LNCaP clone FGC (cell line): ENCODE measurements at regions not wholly inside any gene's neighbourhood (a gene's known extent, or its start where the extent isn't known, plus 50 kb on each side); places are given as distances from the start of the nearest gene placed in this dataset.

Experiments used
- DNase-seq: peaks from one replicate; pipeline ENCODE4 v3.0.0-alpha.2; 2011; ENCODE audit warnings: low read depth
- H3K4me3 ChIP-seq: 2 replicates; pipeline ENCODE4 v1.5.1; 2011; ENCODE audit warnings: mild to moderate bottlenecking, low read depth, low read length, control low read depth
- CTCF ChIP-seq: IDR thresholded peaks from 2 replicates; pipeline ENCODE4 v1.5.1; 2012; ENCODE audit warnings: mild to moderate bottlenecking; ENCODE audit not compliant: control insufficient read depth, insufficient read depth; ENCODE audit errors: extremely low read depth

DNA sequence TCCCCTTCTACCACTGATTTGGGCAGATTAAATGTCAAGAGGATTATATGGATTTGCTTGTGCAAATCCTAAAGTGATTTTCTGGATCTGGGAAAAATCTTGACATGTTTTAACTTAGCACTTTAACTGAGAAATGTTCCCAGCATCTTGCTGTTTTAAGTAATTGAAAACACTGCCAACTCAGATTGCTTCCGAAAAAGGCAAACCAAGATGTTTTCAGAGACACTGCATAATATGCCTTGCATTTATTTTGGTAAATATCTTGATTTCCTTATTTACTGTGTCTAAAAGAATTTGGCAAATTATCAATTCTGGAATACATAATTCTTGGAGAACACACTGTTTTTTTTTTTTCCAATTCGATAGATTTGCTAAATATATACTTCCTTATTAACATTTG is 385.0 kb upstream of the FAM98A start:
- H3K4me3 ChIP-seq: no peak overlapping the region
- no peak for TF ChIP-seq CTCF
- DNase-seq: no peak

DNA sequence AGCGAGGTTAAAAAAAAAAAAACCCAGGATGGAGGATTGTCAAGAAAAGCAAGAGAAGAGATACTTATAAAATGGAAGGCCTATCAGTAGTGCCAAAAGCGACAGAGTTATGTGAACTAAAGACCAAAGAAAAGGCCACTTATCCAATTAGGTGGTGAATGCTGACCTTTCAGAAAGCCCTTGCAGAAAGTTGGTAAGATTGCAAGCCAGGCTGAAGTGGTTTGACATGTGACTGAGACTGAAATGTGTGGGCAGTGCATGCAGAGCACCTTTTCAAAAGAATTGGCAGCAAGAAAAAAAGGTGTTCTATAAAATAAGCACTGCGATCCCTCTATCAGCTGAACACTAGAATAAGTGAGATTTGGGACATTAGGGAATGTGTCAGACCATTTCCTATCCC is 379.4 kb upstream of the FAM98A start:
- no peak for TF ChIP-seq CTCF
- DNase-seq: no peak
- no peak overlapping the region for H3K4me3 ChIP-seq

- no peak overlapping the region for H3K4me3 ChIP-seq
- no peak for DNase-seq
- TF ChIP-seq CTCF: no peak
Observed at GRCh38 chr2:33975498-33975897, 376.4 kb upstream of the FAM98A start.

DNA sequence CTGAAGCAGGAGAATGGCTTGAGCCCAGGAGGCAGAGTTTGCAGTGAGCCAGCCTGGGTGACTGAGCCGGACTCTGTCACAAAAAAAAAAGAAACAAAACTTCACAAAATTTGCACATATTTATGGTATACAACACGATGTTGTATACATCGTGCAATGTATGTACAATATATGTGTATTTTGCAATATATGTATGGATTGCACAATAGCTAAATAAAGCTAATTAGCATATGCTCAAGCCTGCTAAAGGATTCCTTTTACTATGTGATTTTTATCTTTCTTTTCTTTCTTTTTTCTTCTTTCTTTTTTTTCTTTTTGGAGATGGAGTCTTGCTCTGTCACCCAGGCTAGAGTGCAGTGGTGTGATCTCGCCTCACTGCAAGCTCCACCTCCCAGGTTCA is 368.0 kb upstream of the FAM98A start:
- TF ChIP-seq CTCF: no peak
- DNase-seq: no peak
- H3K4me3 ChIP-seq: no peak overlapping the region

DNA sequence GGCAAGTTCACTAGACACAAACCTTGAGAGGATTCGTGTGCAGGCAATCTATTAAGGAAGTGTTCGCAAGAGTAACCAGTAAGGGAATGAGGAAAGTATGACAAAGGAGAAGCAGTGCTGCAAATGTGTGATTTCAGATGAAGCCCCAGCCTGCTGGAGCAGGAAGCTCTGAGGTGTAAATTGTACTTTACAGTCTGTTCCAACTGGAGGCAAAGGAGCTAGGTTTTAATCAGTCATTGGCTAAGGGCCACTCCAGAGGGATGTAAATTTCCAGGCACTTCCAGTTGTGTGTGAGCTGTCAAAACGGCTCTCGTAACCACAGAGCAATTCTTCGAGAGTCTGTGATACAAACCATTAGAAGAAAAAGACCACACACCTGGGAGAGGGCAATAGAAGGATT is 359.5 kb upstream of the FAM98A start:
- no peak for DNase-seq
- TF ChIP-seq CTCF: no peak
- no peak overlapping the region for H3K4me3 ChIP-seq

- H3K4me3 ChIP-seq: no peak overlapping the region
- TF ChIP-seq CTCF: no peak
- DNase-seq: no peak
Observed at GRCh38 chr2:33949371-33949770, 350.3 kb upstream of the FAM98A start.

- TF ChIP-seq CTCF: no peak
- DNase-seq: no peak
- H3K4me3 ChIP-seq: no peak overlapping the region
Observed at GRCh38 chr2:33946193-33946592, 347.1 kb upstream of the FAM98A start.
